ENCODE measurements at regions not wholly inside any gene's neighbourhood (a gene's known extent, or its start where the extent isn't known, plus 50 kb on each side); places are given as distances from the start of the nearest gene placed in this dataset.
"Not testable (repeated sequence)": the region's sequence is repeated elsewhere in the genome, so short reads cannot be mapped to it uniquely, and the experiment has no call there.

- DNase-seq (ENCODE audit: low spot score): no peak
Observed at GRCh38 chr9:36521148-36521547, 51.5 kb upstream of the MELK start.

GRCh38 chr9:36517131-36517530 is 55.6 kb upstream of the MELK start:
- DNase-seq (ENCODE audit: low spot score): no peak

GRCh38 chr9:36504156-36504555 is 68.5 kb upstream of the MELK start:
- DNase-seq (ENCODE audit: low spot score): no peak

DNA sequence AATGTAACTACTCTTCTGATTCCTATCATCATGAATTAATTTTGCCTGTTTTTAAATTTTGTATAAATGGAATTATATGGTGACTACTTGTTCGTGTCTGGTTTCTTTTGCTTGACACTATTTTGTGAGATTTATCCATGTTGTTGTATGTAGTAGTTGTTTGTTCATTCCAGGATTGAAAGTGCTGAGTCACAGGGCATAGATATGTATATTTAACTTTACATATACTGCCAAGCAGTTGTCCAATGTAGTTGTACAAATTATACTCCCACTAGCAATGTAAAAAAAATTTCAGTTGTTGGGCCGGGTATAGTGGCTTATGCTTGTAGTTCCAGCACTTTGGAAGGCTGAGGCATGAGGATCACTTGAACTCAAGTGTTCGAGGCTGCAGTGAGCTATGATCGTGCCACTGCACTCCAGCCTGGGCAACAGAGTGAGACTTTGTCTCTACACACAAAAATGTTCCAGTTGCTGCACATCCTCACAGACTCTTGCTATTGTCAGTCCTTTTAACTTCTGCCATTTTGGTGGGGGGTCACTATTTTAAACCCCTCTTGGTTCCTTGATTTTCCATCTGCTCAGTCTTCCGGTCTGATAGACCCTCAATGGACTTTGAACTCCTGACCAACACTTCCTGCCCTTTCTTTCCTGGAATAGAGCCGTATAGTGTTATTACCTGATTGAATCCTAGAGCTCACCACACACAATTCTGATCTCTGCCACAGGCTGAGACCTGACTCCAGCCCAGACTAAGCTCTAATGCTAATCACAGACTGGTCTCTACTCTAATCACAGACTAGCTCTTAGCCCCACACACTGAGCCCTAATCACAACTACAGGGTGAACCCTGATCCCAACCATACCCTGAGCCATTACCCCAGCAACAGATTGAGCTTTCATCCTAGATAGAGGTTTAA is 69.3 kb upstream of the MELK start:
- no peak for DNase-seq (ENCODE audit: low spot score)

DNA sequence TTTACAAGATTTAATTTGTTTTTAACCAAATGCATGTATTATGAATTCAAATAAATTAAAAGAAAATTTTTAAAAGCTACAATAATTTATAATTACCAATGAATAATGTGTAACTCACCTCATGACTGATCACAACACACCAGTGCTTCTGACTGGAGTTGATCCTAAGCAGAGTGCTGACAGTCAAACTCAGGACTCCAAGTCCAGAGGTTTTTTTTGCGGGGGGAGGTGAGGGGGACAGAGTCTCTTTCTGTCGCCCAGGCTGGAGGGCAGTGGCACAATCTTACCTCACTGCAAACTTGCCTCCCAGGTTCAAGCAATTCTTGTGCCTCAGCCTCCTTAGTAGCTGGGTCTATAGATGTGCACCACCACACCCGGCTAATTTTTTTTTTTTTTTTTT is 71.0 kb upstream of the MELK start:
- DNase-seq (ENCODE audit: low spot score): no peak

DNA sequence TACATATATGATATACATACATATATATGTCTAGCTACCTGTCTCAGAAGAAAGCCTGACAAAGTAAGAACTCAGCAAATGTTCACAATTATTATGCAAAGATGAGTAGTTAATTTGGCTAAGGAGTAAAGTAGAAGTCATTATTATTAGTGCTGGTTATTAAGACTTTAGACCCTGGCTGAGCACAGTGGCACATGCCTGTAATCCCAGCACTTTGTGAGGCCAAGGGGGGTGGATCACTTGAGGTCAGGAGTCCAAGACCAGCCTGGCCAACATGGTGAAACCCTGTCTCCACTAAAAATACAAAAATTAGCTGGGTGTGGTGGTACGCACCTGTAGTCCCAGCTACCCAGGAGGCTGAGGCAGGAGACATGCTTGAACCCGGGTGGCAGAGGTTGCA is 71.8 kb upstream of the MELK start:
- not testable (repeated sequence) for DNase-seq (ENCODE audit: low spot score)

GRCh38 chr9:36499174-36499890 is 73.4 kb upstream of the MELK start:
- DNase-seq (ENCODE audit: low spot score): no peak

DNA sequence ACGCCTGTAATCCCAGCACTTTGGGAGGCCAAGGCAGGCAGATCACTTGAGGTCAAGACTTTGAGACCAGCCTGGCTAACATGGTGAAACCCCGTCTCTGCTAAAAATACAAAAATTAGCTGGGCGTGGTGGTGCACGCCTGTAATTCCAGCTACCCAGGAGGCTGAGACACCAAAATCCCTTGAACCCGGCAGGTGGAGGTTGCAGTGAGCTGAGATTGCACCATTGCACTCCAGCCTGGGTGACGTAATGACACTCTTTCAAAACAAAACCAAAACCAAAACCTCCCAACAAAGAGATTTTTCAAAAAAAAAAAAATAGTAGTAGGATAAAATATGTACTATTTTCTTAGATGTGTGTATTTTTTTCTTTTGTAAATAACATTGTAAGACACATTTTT is 79.1 kb upstream of the MELK start:
- DNase-seq (ENCODE audit: low spot score): not testable (repeated sequence)

DNA sequence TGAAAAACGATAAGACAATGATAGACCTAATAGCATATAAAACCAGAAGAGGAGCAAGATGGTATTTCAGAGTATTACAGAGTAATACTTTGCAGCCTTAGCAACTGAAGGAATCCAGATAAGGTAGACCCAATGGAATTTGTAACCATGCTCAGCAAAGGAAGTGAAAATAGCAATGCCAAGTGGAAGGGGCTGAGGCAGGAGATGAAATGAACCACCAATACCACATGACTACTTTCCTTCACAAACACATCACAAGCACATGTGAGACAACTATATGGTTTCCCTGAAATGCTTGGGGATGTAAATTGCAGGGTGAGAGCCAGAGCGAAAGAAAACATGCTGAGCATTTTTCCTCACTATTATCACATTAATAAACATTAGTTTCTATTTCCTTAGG is 79.8 kb upstream of the MELK start:
- DNase-seq (ENCODE audit: low spot score): no peak

DNA sequence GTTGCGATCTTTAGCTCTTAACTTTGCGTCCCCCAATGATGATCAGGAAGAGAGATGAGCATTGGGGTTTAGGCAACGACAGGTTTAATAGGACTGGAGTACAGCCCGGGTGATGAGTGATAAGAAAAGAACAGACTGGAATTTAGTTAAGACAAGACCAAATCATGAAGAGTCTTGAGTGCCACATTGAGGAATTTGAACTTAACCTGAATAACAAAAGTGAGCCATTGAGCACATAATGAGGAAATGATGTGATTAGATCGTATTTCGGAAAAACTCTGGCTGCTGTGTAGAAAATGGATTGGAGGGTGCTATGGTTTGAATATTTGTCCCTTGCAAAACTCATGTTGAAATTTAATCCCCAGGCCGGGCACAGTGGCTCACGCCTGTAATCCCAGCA is 83.2 kb upstream of the MELK start:
- DNase-seq (ENCODE audit: low spot score): no peak

GRCh38 chr9:36488389-36488756 is 84.3 kb upstream of the MELK start:
- no peak for DNase-seq (ENCODE audit: low spot score)

GRCh38 chr9:36487482-36488388 is 85.0 kb upstream of the MELK start:
- peak; percentile 94 for DNase-seq (ENCODE audit: low spot score)

GRCh38 chr9:36486933-36487481 is 85.7 kb upstream of the MELK start:
- DNase-seq (ENCODE audit: low spot score): peak; percentile 47

GRCh38 chr9:36486329-36486932 is 86.3 kb upstream of the MELK start:
- DNase-seq (ENCODE audit: low spot score): peak; percentile 29

DNA sequence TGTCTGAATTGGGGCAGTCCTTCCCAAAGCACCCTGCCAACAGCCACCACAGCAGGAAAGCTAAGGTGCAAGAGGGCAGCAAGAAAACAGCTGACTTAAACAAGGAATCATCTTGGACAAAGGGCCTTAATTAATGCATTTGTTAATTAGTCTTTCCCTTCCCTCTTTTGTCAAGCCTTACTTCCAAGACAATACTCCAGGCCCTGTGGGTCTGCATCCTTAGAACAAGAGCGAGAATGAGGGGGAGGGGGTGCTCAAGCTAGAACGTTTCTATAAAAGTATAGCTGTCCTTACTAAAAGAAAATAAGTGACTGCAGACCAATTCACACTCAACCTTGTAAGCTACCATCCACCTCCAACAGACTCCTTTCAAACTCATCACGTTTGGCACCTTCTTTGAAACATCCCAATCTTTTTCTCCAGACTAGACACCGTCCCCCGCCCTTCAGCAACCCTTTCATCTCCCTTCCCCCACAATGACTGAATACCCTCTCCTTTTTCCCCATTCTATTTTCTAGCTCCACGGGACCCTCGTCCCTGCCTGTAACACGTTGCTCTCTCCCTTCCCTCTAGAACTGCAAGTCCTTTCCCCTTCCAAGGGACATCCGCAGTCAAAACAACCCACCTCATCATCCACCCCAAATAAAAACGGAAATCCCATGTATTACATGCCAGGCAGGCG is 85.7 kb upstream of the RNF38 start:
- DNase-seq (ENCODE audit: low spot score): peak; percentile 33

- no peak for DNase-seq (ENCODE audit: low spot score)
Observed at GRCh38 chr9:36484124-36484523, 84.1 kb upstream of the RNF38 start.

DNA sequence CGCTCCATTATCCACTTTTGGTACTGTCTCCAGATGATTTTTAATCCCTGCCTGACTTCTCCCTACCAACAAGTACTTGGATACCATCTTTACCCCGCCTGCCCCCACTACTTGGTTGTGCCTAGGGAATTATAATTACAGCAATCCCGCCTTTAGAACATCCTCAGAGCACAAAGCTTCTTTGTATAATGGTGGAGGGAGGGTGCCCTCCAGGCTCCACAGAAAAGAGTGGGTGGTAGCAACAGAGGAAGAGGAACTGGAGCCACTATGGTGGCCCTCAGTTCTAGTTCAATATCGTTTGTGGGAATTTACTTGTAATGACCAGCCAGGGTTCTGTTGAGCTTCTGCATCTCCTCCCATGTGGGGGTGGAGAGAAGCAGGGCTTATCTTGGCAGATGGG is 79.0 kb upstream of the RNF38 start:
- no peak for DNase-seq (ENCODE audit: low spot score)

DNA sequence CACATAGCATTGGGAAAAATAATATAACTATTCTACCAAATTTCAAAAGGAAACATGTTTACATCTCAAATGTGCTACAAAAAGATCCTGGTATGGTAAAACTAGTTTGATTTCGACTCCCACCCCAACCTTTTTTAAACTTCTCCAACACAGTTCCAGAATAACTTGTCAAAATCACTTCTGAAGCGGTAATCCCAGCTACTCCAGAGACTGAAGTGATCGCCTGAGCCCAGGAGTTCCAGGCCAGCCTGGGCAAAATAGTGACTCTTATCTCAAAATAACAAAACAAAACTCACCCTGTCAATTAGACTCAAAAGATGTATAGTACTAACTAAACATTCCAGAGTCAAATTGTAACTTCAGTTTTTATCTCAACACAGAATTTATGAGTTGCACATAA is 71.3 kb upstream of the RNF38 start:
- no peak for DNase-seq (ENCODE audit: low spot score)

DNA sequence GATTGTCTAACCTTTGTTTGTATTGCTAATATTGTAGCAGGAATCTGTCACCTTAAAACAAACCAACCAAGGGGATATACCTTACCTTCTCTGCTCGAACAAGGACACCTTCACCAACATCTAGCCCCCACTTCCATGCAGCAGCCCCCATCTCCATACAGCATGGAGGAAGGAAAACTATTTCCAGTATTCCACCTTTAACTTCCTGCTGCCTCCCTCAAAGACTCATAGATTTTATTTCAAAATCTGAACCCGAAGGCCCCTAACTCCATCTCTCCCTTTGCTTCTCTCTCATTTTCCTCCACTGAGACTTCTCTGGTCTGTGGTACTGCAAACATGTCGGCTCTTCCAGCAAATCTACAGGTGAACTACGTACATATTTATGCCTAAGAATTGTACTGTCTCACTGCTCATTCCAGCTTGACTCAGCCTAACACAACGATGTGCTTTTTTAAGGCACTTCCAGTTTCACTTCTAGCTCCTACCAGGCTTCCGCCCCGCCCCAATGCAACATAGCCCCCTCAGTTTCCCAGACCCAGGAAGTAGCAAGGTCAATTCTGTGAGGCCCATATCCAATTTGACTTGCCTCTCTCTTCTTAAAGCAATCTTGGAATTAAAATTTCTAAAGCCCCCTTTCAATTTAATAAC is 70.7 kb upstream of the RNF38 start:
- DNase-seq (ENCODE audit: low spot score): no peak

DNA sequence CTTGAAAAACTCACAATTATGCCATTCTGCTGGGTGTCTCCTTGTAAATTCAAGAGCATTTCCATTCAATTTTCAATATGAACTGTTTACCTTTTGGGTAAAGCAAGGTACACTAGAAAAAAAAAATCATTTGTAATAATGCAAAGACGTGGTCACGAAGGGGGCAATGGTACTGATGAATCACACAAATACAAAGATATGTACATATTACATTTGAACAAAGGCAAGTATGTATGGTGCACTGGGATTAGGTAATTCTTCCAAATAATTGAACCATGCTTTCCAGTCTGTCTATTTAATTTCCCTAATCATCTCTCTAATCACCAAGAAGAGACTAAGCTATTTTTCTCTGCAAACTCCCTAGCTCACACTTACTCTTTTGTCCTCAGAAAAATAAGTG is 63.4 kb upstream of the RNF38 start:
- DNase-seq (ENCODE audit: low spot score): no peak

DNA sequence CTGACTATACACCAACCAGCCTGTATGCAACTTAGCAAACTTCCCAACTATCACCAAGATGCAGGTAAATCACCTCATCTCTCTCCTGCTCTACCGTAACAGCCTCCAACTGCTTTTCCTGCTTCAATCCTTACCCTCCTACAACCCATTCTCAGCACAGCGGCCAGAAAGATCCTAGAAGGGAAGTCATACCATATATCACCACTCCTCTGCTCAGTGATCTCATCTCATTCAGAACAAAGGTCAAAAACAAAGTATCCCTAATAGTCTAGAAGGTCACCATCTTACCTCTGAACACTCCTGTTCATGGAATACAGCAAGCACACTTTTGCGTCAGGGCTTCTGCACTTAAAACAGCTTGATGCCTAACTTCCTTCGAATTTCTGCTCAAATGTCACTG is 62.2 kb upstream of the RNF38 start:
- no peak for DNase-seq (ENCODE audit: low spot score)

Data from iPS-NIHi11 (cell line).